K562 (cell line): ENCODE measurements at regions not wholly inside any gene's neighbourhood (a gene's known extent, or its start where the extent isn't known, plus 50 kb on each side); places are given as distances from the start of the nearest gene placed in this dataset.
"Not testable (repeated sequence)": the region's sequence is repeated elsewhere in the genome, so short reads cannot be mapped to it uniquely, and the experiment has no call there.

Source experiments
- ATAC-seq: fragments of 200-7000 bp; cut with Tn5 transposase; 3 replicates; pipeline ENCODE4 v1.9.1; 2020; ENCODE audit warnings: moderate library complexity
- BruUV-seq: library from RNA; stranded (reverse); fragments of 400-500 nt; replicated peaks from 2 replicates; lab custom pipeline; 2021; lab: Mats Ljungman, UMichigan
- CTCF ChIA-PET: fragments of 300-600 bp; formaldehyde crosslinking; extraction: SDS; loops from one replicate; lab custom pipeline; 2021; ENCODE audit warnings: low intra/inter-chr PET ratio; lab: Yijun Ruan, JAX
- POLR2A ChIA-PET: fragments of 300-600, 350-650 bp; sonication (Branson Sonifier 250); formaldehyde crosslinking; extraction: SDS; loops from one replicate; lab custom pipeline; 2021; ENCODE audit warnings: antibody characterized with exemption, inconsistent platforms; lab: Yijun Ruan, JAX
- DNase-seq, 4 experiments: peaks; one replicate each; pipeline versions ENCODE4 v3.0.0 to v3.0.0-alpha.2; 2011 to 2018; ENCODE audit warnings: low spot score in 3 of 4, mixed read lengths in 3 of 4; ENCODE audit errors: extremely low read depth in 1 of 4
- FAIRE-seq: peaks from 2 replicates; lab custom pipeline; 2011; peaks lifted over from hg19 to GRCh38; lab: Jason Lieb, UNC
- H2AFZ ChIP-seq: 2 replicates; pipeline ENCODE4 v1.6.0; 2011; ENCODE audit warnings: low read depth, low read length, control low read depth, inconsistent platforms
- H3K27ac ChIP-seq: fragments of 200-600 bp; 3 replicates; pipeline ENCODE4 v1.8.0; 2011; ENCODE audit warnings: low read depth, mild to moderate bottlenecking, control low read depth, inconsistent platforms, low read length, moderate library complexity, mixed read lengths; ENCODE audit errors: extremely low read depth
- H3K27me3 ChIP-seq, 2 experiments: fragments of 300-600 bp in 1 of 2; 2 replicates in 1 of 2; 3 replicates in 1 of 2; pipeline versions ENCODE4 v1.6.0 to v1.8.0; 2011; ENCODE audit warnings: inconsistent platforms in 2 of 2, low read length in 2 of 2, mild to moderate bottlenecking in 1 of 2, mixed read lengths in 1 of 2, moderate library complexity in 1 of 2; ENCODE audit not compliant: control insufficient read depth in 2 of 2, insufficient read depth in 2 of 2
- H3K36me3 ChIP-seq: fragments of 300-600 bp; 3 replicates; pipeline ENCODE4 v1.8.0; 2011; ENCODE audit warnings: mild to moderate bottlenecking, low read length, inconsistent platforms; ENCODE audit not compliant: control insufficient read depth, insufficient read depth
- H3K4me1 ChIP-seq, 2 experiments: fragments of 200-600 bp in 1 of 2; replicated peaks in 1 of 2; 2 replicates in 1 of 2; 3 replicates in 1 of 2; pipeline versions ENCODE4 v1.5.1 to v1.8.0; 2011; ENCODE audit warnings: inconsistent platforms in 2 of 2, low read length in 2 of 2, mild to moderate bottlenecking in 1 of 2, mixed read lengths in 1 of 2, moderate library complexity in 1 of 2; ENCODE audit not compliant: control insufficient read depth in 2 of 2, insufficient read depth in 2 of 2
- H3K4me2 ChIP-seq: 2 replicates; pipeline ENCODE4 v1.6.1; 2011; ENCODE audit warnings: low read length, control low read depth, inconsistent platforms, mixed read lengths; ENCODE audit not compliant: insufficient read depth
- H3K4me3 ChIP-seq: fragments of 200-600 bp; sonication (generic), shearing (Covaris generic); 2 replicates; pipeline ENCODE4 v1.5.1; 2016; ENCODE audit warnings: control low read depth, inconsistent platforms
- H3K79me2 ChIP-seq: fragments of 200-600 bp; 3 replicates; pipeline ENCODE4 v1.8.0; 2011; ENCODE audit warnings: low read length, inconsistent platforms; ENCODE audit not compliant: control insufficient read depth, insufficient read depth
- H3K9ac ChIP-seq, 2 experiments: 2 replicates each; pipeline versions ENCODE4 v1.6.0 to v1.6.1; 2011; ENCODE audit warnings: low read depth in 2 of 2, low read length in 2 of 2, control low read depth in 1 of 2, inconsistent platforms in 1 of 2, mild to moderate bottlenecking in 1 of 2, mixed read lengths in 1 of 2; ENCODE audit not compliant: insufficient read depth in 1 of 2
- H3K9me1 ChIP-seq: one replicate; pipeline ENCODE4 v1.6.0; 2011; ENCODE audit warnings: inconsistent platforms, mild to moderate bottlenecking, low read length, moderate library complexity; ENCODE audit not compliant: control insufficient read depth, insufficient read depth
- H3K9me3 ChIP-seq: replicated peaks from 2 replicates; pipeline ENCODE4 v1.5.1; 2011; ENCODE audit warnings: low read depth, low read length, inconsistent platforms; ENCODE audit not compliant: control insufficient read depth, insufficient read depth
- H4K20me1 ChIP-seq: replicated peaks from 2 replicates; pipeline ENCODE4 v1.6.1; 2011; ENCODE audit warnings: low read length, inconsistent platforms, mixed read lengths; ENCODE audit not compliant: control insufficient read depth, insufficient read depth
- NFE2 ChIP-seq: IDR thresholded peaks from 2 replicates; pipeline ENCODE4 v1.6.1; 2014; ENCODE audit warnings: antibody characterized with exemption, low read depth
- ZNF146 ChIP-seq: IDR thresholded peaks from one replicate; pipeline ENCODE4 v1.6.1; 2018; ENCODE audit warnings: missing compliant biosample characterization; ENCODE audit not compliant: unreplicated experiment
- ZNF175 ChIP-seq: fragments of 200-800 bp; sonication (Bioruptor generic); IDR thresholded peaks from 2 replicates; pipeline ENCODE4 v1.6.1; 2016; ENCODE audit warnings: low read depth, mild to moderate bottlenecking, missing genetic modification characterization, missing compliant biosample characterization
- WGBS: fragments of 100-300 bp; shearing (Covaris generic); methylation state at CpG from one replicate; pipeline ENCODE4 v1.1.6; 2016; ENCODE audit warnings: low coverage, mixed read lengths; ENCODE audit not compliant: insufficient coverage; ENCODE audit errors: missing lambda C conversion rate; 5-methylcytosine and 5-hydroxymethylcytosine counted together
- in situ Hi-C: fragments of 300-500 bp; cut with MboI; formaldehyde crosslinking; loops from 4 replicates; pipeline ENCODE4 v1.15.0; 2018; ENCODE audit warnings: inconsistent platforms, mixed read lengths
- intact Hi-C: fragments of 100-400 bp; cut with micrococcal nuclease; formaldehyde crosslinking; loops from 2 replicates; pipeline ENCODE4 v1.14.2; 2022

GRCh38 chr2:242109819-242110218 is 240.3 kb downstream of the RTP5 start:
- in situ Hi-C loops, H3K27me3 ChIP-seq, H3K79me2 ChIP-seq, H3K9me3 ChIP-seq, CTCF ChIA-PET, DNase-seq, H3K36me3 ChIP-seq, H3K4me3 ChIP-seq, BruUV-seq, intact Hi-C loops, H4K20me1 ChIP-seq, POLR2A ChIA-PET, H2AFZ ChIP-seq, H3K4me2 ChIP-seq, FAIRE-seq, H3K4me1 ChIP-seq, H3K9me1 ChIP-seq, ATAC-seq, H3K9ac ChIP-seq, H3K27ac ChIP-seq: not testable (repeated sequence)
- WGBS: 84% methylated on average over 6 of the region's 10 CpGs

DNA sequence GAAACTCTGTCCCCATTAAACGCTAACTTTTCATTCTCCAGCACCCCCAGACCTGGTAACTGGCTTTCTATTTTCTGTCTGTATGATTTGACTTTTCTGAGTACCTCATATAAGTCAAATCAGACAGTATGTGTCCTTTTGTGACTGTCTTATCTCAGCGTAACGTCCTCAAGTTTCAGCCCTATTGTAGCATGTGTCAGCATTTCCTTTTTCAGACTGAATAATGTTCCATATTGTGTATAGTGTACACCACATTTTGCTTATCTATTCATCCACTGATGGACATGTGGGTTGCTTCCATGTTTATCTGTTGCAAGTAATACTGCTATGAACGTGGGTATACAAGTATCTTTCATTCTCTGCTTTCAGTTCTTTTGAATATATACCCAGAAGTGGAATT is 242.4 kb downstream of the RTP5 start:
- not testable (repeated sequence) for H3K4me3 ChIP-seq
- TF ChIP-seq NFE2 (peak; percentile 55), ZNF146 (peak; percentile 64), ZNF175 (CRISPR knock-in tag) (peak; percentile 74)
- TF ChIP-seq, all 486 proteins: peak for 3; not testable (repeated sequence) for 483
- H4K20me1 ChIP-seq, H3K36me3 ChIP-seq, H3K4me2 ChIP-seq, CTCF ChIA-PET, BruUV-seq, FAIRE-seq, H3K9me3 ChIP-seq, H3K27ac ChIP-seq, H3K4me1 ChIP-seq, H3K9ac ChIP-seq, H3K79me2 ChIP-seq, DNase-seq, in situ Hi-C loops, H3K27me3 ChIP-seq, POLR2A ChIA-PET, H3K9me1 ChIP-seq, H2AFZ ChIP-seq, intact Hi-C loops: not testable (repeated sequence)
- peak; percentile 94 for ATAC-seq
- no CpG with 5 or more reads among the region's 4 CpGs for WGBS
